Progenitor cell of endocrine pancreas (in vitro differentiated cells): ENCODE measurements at regions not wholly inside any gene's neighbourhood (a gene's known extent, or its start where the extent isn't known, plus 50 kb on each side); places are given as distances from the start of the nearest gene placed in this dataset.

Experiments used
- DNase-seq: peaks from one replicate; pipeline ENCODE4 v3.0.0; 2021; ENCODE audit warnings: low spot score; ENCODE audit not compliant: unreplicated experiment
- H3K27ac Mint-ChIP-seq: 2 replicates; pipeline ENCODE4 v1.8.0; 2021; ENCODE audit warnings: mild to moderate bottlenecking, moderate library complexity, mixed read lengths
- H3K27me3 Mint-ChIP-seq: 2 replicates; pipeline ENCODE4 v1.8.0; 2021; ENCODE audit warnings: mixed read lengths
- H3K36me3 Mint-ChIP-seq: 2 replicates; pipeline ENCODE4 v1.8.0; 2022; ENCODE audit warnings: mixed read lengths; ENCODE audit not compliant: insufficient read depth
- H3K4me1 Mint-ChIP-seq: 2 replicates; pipeline ENCODE4 v1.8.0; 2021; ENCODE audit warnings: low read depth, mixed read lengths
- H3K4me3 Mint-ChIP-seq: 2 replicates; pipeline ENCODE4 v1.8.0; 2021; ENCODE audit warnings: low read depth, mild to moderate bottlenecking, moderate library complexity, mixed read lengths
- H3K9me3 Mint-ChIP-seq: 2 replicates; pipeline ENCODE4 v1.8.0; 2021; ENCODE audit warnings: low read depth, mixed read lengths
- TF ChIP-seq, protein P1 (sequence below): fragments of 200-600 bp; sonication (generic); IDR thresholded peaks from one replicate; pipeline ENCODE4 v1.5.0; 2021; ENCODE audit warnings: antibody characterized with exemption, mild to moderate bottlenecking; ENCODE audit not compliant: unreplicated experiment

DNA sequence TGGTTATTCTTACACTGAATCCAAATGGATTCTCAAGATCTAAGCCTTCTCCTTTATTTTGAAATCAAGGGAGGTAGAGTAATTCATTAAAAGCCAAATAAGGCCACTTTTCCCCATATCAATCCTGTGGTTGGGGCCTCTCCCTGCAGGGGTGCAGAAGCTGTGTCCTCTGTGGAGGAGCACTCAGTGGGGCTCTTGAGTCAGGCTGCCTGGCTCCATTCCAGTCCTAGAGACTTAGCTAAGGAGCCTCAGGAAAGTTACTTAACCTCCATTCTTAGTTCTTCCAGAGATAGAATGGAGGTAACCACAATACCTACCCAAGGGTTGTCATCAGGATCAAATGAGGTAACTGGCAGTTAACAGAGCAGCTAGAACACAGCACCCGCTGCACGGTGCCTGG lies 564.3 kb downstream of the CMPK2 start:
- TF ChIP-seq, protein P1, sequence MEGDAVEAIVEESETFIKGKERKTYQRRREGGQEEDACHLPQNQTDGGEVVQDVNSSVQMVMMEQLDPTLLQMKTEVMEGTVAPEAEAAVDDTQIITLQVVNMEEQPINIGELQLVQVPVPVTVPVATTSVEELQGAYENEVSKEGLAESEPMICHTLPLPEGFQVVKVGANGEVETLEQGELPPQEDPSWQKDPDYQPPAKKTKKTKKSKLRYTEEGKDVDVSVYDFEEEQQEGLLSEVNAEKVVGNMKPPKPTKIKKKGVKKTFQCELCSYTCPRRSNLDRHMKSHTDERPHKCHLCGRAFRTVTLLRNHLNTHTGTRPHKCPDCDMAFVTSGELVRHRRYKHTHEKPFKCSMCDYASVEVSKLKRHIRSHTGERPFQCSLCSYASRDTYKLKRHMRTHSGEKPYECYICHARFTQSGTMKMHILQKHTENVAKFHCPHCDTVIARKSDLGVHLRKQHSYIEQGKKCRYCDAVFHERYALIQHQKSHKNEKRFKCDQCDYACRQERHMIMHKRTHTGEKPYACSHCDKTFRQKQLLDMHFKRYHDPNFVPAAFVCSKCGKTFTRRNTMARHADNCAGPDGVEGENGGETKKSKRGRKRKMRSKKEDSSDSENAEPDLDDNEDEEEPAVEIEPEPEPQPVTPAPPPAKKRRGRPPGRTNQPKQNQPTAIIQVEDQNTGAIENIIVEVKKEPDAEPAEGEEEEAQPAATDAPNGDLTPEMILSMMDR = no peak
- Mint-ChIP-seq H3K27me3 (no peaks in the 10 kb centered on the region), H3K4me3 (no peak overlapping the region), H3K36me3 (no peaks in the 10 kb centered on the region), H3K27ac (no peak overlapping the region), H3K9me3 (peaks cover 4% of the 10 kb centered on the region), H3K4me1 (no peaks in the 10 kb centered on the region)
- DNase-seq = no peak

DNA sequence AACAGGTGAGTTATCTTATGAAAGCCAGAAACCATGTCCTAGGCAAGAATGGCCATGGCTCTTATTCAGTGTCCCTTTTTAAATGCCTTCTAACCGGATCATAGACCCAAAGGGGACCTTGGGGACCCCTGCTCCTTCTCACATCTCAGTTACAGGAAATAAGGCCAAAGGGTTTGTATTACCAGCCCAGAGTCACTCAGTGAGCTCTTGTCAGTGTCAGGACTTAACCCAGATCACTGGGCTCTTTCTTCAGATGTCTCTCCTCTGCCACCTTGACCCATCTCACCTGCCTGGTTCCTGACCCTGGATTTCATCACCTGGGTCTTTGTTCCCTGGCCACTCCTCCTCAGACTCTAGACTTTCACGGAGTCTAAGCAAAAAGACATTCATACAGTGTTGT lies 556.7 kb downstream of the CMPK2 start:
- Mint-ChIP-seq H3K27ac (no peak overlapping the region), H3K4me3 (no peak overlapping the region), H3K36me3 (no peaks in the 10 kb centered on the region), H3K27me3 (no peaks in the 10 kb centered on the region), H3K9me3 (no peaks in the 10 kb centered on the region), H3K4me1 (peaks cover 5% of the 10 kb centered on the region)
- DNase-seq = no peak
- TF ChIP-seq, protein P1 = no peak

DNA sequence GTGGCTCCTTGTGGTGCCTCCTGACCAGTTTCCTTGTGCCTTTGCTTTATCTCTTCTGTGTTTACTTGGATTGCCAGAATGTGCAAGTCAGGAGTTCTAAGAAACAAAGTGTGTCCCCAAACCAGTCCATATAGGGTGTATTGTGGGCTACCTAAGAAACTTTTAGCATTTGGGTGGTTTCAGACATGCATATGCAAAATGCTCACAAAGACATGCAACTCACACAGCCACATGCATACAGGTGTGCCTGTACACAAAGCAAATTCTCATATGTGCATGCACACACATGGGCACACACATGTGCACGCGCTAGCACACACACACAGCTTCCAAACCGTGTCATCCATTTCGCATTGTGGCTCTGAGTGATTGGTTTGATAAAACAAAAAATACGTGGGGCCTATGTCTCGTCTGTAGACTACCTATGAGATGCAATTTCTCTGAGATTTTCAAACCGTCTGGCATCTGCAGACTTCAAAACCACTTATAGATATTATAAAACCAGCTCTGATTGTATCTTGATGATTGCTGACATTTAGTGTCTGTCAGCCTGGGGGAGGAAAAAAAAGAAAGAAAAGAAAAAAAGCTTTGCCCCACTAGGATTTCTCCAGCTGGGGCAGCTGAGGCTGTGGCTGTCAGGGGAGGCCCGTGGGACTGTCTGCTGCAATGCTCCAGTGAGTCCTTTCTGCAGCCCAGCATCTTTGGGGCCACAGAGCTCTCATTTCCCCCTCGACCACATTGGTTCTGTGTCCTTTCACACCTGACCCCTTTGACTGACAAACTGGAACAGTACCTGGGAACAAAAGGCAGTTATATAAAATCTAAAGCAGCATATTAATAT lies 556.1 kb downstream of the CMPK2 start:
- Mint-ChIP-seq H3K27ac (no peak overlapping the region), H3K27me3 (no peaks in the 10 kb centered on the region), H3K9me3 (no peaks in the 10 kb centered on the region), H3K4me1 (peaks cover 5% of the 10 kb centered on the region), H3K36me3 (no peaks in the 10 kb centered on the region), H3K4me3 (no peak overlapping the region)
- TF ChIP-seq, protein P1 = no peak
- DNase-seq = no peak

DNA sequence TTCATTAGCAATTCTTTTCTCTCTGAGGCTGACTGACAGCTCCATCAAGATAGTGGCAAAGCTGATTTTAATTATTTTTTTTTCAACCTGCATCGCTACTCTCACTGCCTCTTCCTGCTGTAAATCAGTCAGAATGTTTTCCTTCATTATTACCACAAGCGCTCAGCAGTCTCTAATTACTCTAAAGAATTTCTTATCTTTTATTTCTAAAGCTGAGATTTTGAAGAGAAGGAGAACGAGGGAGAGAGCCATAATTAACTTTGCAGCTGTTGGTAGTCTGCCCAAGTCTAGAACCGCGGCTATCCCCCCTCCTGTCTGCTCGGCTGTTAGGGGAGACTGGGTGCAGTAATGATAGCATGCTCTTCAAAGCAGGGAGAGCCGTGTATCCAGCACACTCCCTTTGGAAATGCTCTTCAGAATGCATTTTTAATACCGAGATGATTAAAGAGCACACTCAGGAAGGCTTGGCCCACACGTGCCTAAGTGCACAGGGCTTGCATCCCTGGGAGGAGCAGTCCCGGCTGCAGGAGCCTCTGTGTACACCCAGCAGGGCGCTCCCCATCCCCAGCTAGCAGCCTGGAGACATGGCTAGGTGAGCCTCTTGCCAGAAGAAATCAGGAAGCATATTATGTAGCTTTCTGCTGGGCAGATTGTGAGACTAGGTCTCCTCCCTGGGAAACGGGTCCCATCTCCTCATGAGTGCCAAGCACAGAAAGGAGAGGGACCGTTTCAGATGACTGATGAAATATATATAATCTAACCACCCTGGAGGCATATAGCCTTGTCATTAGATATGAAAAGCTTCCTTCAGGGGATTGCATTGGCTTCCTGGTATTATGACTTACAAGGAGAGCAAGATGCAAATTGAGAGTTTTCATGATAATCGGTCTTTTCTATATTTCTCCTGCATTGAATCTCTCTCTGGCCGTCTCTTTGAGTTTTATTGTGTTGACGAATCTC lies 555.2 kb downstream of the CMPK2 start:
- Mint-ChIP-seq H3K4me1 (peaks cover 5% of the 10 kb centered on the region), H3K9me3 (no peaks in the 10 kb centered on the region), H3K4me3 (no peak overlapping the region), H3K27me3 (no peaks in the 10 kb centered on the region), H3K27ac (no peak overlapping the region), H3K36me3 (no peaks in the 10 kb centered on the region)
- DNase-seq = no peak
- TF ChIP-seq, protein P1 = no peak

DNA sequence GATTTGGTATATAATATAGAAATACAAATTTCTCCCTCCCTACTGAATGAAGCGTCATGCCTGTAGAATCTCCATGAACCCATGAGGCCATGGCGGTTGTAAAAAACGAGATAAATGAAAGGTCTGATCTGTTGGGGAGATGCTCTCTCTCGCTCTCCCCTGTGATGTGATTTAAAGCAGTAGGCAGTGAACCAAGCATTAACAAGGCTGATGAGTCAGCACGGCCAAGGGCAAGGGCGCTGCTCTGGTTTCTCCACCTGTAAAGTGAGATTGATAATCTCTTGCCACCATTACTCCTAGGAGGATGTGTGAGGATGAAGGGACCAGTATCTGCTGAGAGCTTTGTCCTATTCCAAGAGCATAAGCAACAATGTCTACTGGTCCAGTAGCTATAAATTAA lies 553.3 kb downstream of the CMPK2 start:
- Mint-ChIP-seq H3K4me3 (no peak overlapping the region), H3K27ac (no peak overlapping the region), H3K27me3 (no peaks in the 10 kb centered on the region), H3K4me1 (peaks cover 10% of the 10 kb centered on the region), H3K9me3 (no peaks in the 10 kb centered on the region), H3K36me3 (no peaks in the 10 kb centered on the region)
- DNase-seq = no peak
- TF ChIP-seq, protein P1 = no peak
